ENCODE measurements at regions not wholly inside any gene's neighbourhood (a gene's known extent, or its start where the extent isn't known, plus 50 kb on each side); places are given as distances from the start of the nearest gene placed in this dataset.

- H3K27me3 ChIP-seq (ENCODE audit: insufficient read depth, low read length), result no peaks in the 10 kb centered on the region
These were observed 193.6 kb upstream of the FSCB start for GRCh38 chr14:44700694-44701093.

GRCh38 chr14:44700184-44700583 is 193.1 kb upstream of the FSCB start:
- H3K4me3 ChIP-seq (ENCODE audit: low read length), result no peak overlapping the region
- H3K27me3 ChIP-seq (ENCODE audit: insufficient read depth, low read length), result no peaks in the 10 kb centered on the region
- no peaks in the 10 kb centered on the region for H3K9me3 ChIP-seq (ENCODE audit: low read depth, low read length)
- no peaks in the 10 kb centered on the region for H3K4me1 ChIP-seq (ENCODE audit: insufficient read depth, low read length)

More at GRCh38 chr14:44700694-44701093, 193.6 kb upstream of the FSCB start:
- H3K9me3 ChIP-seq (ENCODE audit: low read depth, low read length), result no peaks in the 10 kb centered on the region
- no peak overlapping the region for H3K4me3 ChIP-seq (ENCODE audit: low read length)
- no peaks in the 10 kb centered on the region for H3K4me1 ChIP-seq (ENCODE audit: insufficient read depth, low read length)

- Histone ChIP-seq H3K9me3 (ENCODE audit: low read depth, low read length) (no peaks in the 10 kb centered on the region), H3K4me1 (ENCODE audit: insufficient read depth, low read length) (no peaks in the 10 kb centered on the region), H3K4me3 (ENCODE audit: low read length) (no peak overlapping the region), H3K27me3 (ENCODE audit: insufficient read depth, low read length) (no peaks in the 10 kb centered on the region)
These were observed 192.3 kb upstream of the FSCB start for GRCh38 chr14:44699391-44699790.

GRCh38 chr14:44669496-44669895 is 162.4 kb upstream of the FSCB start:
- Histone ChIP-seq H3K4me3 (ENCODE audit: low read length) (no peak overlapping the region), H3K4me1 (ENCODE audit: insufficient read depth, low read length) (no peaks in the 10 kb centered on the region), H3K9me3 (ENCODE audit: low read depth, low read length) (no peaks in the 10 kb centered on the region), H3K27me3 (ENCODE audit: insufficient read depth, low read length) (no peaks in the 10 kb centered on the region)

GRCh38 chr14:44663136-44663535 is 156.1 kb upstream of the FSCB start:
- Histone ChIP-seq H3K4me1 (ENCODE audit: insufficient read depth, low read length) (no peaks in the 10 kb centered on the region), H3K9me3 (ENCODE audit: low read depth, low read length) (no peaks in the 10 kb centered on the region), H3K27me3 (ENCODE audit: insufficient read depth, low read length) (no peaks in the 10 kb centered on the region), H3K4me3 (ENCODE audit: low read length) (no peak overlapping the region)

- Histone ChIP-seq H3K4me3 (ENCODE audit: low read length) (no peak overlapping the region), H3K4me1 (ENCODE audit: insufficient read depth, low read length) (no peaks in the 10 kb centered on the region), H3K9me3 (ENCODE audit: low read depth, low read length) (no peaks in the 10 kb centered on the region), H3K27me3 (ENCODE audit: insufficient read depth, low read length) (no peaks in the 10 kb centered on the region)
These were observed 155.3 kb upstream of the FSCB start for GRCh38 chr14:44662250-44662891.

- Histone ChIP-seq H3K4me1 (ENCODE audit: insufficient read depth, low read length) (no peaks in the 10 kb centered on the region), H3K4me3 (ENCODE audit: low read length) (no peak overlapping the region), H3K27me3 (ENCODE audit: insufficient read depth, low read length) (no peaks in the 10 kb centered on the region), H3K9me3 (ENCODE audit: low read depth, low read length) (no peaks in the 10 kb centered on the region)
These were observed 151.3 kb upstream of the FSCB start for GRCh38 chr14:44658389-44658696.

- H3K4me3 ChIP-seq (ENCODE audit: low read length), result no peak overlapping the region
- no peaks in the 10 kb centered on the region for H3K4me1 ChIP-seq (ENCODE audit: insufficient read depth, low read length)
- no peaks in the 10 kb centered on the region for H3K9me3 ChIP-seq (ENCODE audit: low read depth, low read length)
- H3K27me3 ChIP-seq (ENCODE audit: insufficient read depth, low read length), result no peaks in the 10 kb centered on the region
These were observed 150.8 kb upstream of the FSCB start for GRCh38 chr14:44657696-44658388.

GRCh38 chr14:44657203-44657602 is 150.1 kb upstream of the FSCB start:
- no peaks in the 10 kb centered on the region for H3K9me3 ChIP-seq (ENCODE audit: low read depth, low read length)
- H3K4me1 ChIP-seq (ENCODE audit: insufficient read depth, low read length), result no peaks in the 10 kb centered on the region
- no peak overlapping the region for H3K4me3 ChIP-seq (ENCODE audit: low read length)
- no peaks in the 10 kb centered on the region for H3K27me3 ChIP-seq (ENCODE audit: insufficient read depth, low read length)

- Histone ChIP-seq H3K27me3 (ENCODE audit: insufficient read depth, low read length) (no peaks in the 10 kb centered on the region), H3K9me3 (ENCODE audit: low read depth, low read length) (no peaks in the 10 kb centered on the region), H3K4me1 (ENCODE audit: insufficient read depth, low read length) (no peaks in the 10 kb centered on the region), H3K4me3 (ENCODE audit: low read length) (no peak overlapping the region)
These were observed 147.5 kb upstream of the FSCB start for GRCh38 chr14:44654591-44654990.

- Histone ChIP-seq H3K4me3 (ENCODE audit: low read length) (no peak overlapping the region), H3K27me3 (ENCODE audit: insufficient read depth, low read length) (no peaks in the 10 kb centered on the region)
These were observed 146.6 kb upstream of the FSCB start for GRCh38 chr14:44653641-44654040.

GRCh38 chr14:44652640-44653039 is 145.6 kb upstream of the FSCB start:
- Histone ChIP-seq H3K27me3 (ENCODE audit: insufficient read depth, low read length) (no peaks in the 10 kb centered on the region), H3K4me3 (ENCODE audit: low read length) (no peak overlapping the region), H3K4me1 (ENCODE audit: insufficient read depth, low read length) (no peaks in the 10 kb centered on the region), H3K9me3 (ENCODE audit: low read depth, low read length) (no peaks in the 10 kb centered on the region)

More at GRCh38 chr14:44653641-44654040, 146.6 kb upstream of the FSCB start:
- Histone ChIP-seq H3K9me3 (ENCODE audit: low read depth, low read length) (no peaks in the 10 kb centered on the region), H3K4me1 (ENCODE audit: insufficient read depth, low read length) (no peaks in the 10 kb centered on the region)

GRCh38 chr14:44649061-44649460 is 142.0 kb upstream of the FSCB start:
- H3K4me3 ChIP-seq (ENCODE audit: low read length), result no peak overlapping the region
- no peaks in the 10 kb centered on the region for H3K4me1 ChIP-seq (ENCODE audit: insufficient read depth, low read length)
- no peaks in the 10 kb centered on the region for H3K9me3 ChIP-seq (ENCODE audit: low read depth, low read length)
- H3K27me3 ChIP-seq (ENCODE audit: insufficient read depth, low read length), result no peaks in the 10 kb centered on the region

- no peaks in the 10 kb centered on the region for H3K27me3 ChIP-seq (ENCODE audit: insufficient read depth, low read length)
- H3K4me1 ChIP-seq (ENCODE audit: insufficient read depth, low read length), result no peaks in the 10 kb centered on the region
- no peaks in the 10 kb centered on the region for H3K9me3 ChIP-seq (ENCODE audit: low read depth, low read length)
- no peak overlapping the region for H3K4me3 ChIP-seq (ENCODE audit: low read length)
These were observed 133.3 kb upstream of the FSCB start for GRCh38 chr14:44640416-44640815.

- Histone ChIP-seq H3K27me3 (ENCODE audit: insufficient read depth, low read length) (no peaks in the 10 kb centered on the region), H3K4me3 (ENCODE audit: low read length) (no peak overlapping the region), H3K9me3 (ENCODE audit: low read depth, low read length) (no peaks in the 10 kb centered on the region), H3K4me1 (ENCODE audit: insufficient read depth, low read length) (no peaks in the 10 kb centered on the region)
These were observed 132.8 kb upstream of the FSCB start for GRCh38 chr14:44639781-44640385.

GRCh38 chr14:44634692-44635091 is 127.6 kb upstream of the FSCB start:
- Histone ChIP-seq H3K27me3 (ENCODE audit: insufficient read depth, low read length) (no peaks in the 10 kb centered on the region), H3K4me1 (ENCODE audit: insufficient read depth, low read length) (no peaks in the 10 kb centered on the region), H3K9me3 (ENCODE audit: low read depth, low read length) (no peaks in the 10 kb centered on the region), H3K4me3 (ENCODE audit: low read length) (no peak overlapping the region)

All from mononuclear cell (primary cell).